GM12801 (cell line): ENCODE measurements at regions not wholly inside any gene's neighbourhood (a gene's known extent, or its start where the extent isn't known, plus 50 kb on each side); places are given as distances from the start of the nearest gene placed in this dataset.

Experiments
- TF ChIP-seq, protein P1 (sequence below): IDR thresholded peaks from one replicate; pipeline ENCODE4 v1.5.1; 2011; ENCODE audit warnings: control low read depth; ENCODE audit not compliant: insufficient read length; ENCODE audit errors: extremely low read depth

- TF ChIP-seq, protein P1, sequence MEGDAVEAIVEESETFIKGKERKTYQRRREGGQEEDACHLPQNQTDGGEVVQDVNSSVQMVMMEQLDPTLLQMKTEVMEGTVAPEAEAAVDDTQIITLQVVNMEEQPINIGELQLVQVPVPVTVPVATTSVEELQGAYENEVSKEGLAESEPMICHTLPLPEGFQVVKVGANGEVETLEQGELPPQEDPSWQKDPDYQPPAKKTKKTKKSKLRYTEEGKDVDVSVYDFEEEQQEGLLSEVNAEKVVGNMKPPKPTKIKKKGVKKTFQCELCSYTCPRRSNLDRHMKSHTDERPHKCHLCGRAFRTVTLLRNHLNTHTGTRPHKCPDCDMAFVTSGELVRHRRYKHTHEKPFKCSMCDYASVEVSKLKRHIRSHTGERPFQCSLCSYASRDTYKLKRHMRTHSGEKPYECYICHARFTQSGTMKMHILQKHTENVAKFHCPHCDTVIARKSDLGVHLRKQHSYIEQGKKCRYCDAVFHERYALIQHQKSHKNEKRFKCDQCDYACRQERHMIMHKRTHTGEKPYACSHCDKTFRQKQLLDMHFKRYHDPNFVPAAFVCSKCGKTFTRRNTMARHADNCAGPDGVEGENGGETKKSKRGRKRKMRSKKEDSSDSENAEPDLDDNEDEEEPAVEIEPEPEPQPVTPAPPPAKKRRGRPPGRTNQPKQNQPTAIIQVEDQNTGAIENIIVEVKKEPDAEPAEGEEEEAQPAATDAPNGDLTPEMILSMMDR = no peak
Observed at GRCh38 chr9:32011049-32011448, 373.4 kb upstream of the ACO1 start.

GRCh38 chr9:32015795-32016194 lies 368.6 kb upstream of the ACO1 start:
- TF ChIP-seq, protein P1 = no peak

GRCh38 chr9:32045513-32045912 lies 338.9 kb upstream of the ACO1 start:
- TF ChIP-seq, protein P1 = no peak

DNA sequence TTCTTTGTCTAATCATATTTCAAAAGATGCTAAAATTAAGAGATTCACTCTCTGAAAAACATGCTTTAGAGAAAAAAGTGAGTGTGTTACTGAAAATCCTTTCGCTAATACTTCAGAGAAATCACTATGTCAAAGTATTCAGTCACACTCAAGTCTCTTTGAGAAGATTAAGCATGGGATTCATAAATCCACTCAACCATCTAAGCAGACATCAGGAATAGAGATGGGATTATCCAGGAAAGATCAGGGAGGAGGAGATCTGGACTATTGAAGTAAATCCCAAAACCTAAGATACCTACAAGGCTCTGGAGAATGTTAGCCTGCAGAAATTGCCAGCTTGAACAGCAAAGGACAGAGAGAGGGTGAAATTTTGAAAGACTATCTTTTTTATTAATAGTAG lies 317.2 kb upstream of the ACO1 start:
- TF ChIP-seq, protein P1 = no peak

DNA sequence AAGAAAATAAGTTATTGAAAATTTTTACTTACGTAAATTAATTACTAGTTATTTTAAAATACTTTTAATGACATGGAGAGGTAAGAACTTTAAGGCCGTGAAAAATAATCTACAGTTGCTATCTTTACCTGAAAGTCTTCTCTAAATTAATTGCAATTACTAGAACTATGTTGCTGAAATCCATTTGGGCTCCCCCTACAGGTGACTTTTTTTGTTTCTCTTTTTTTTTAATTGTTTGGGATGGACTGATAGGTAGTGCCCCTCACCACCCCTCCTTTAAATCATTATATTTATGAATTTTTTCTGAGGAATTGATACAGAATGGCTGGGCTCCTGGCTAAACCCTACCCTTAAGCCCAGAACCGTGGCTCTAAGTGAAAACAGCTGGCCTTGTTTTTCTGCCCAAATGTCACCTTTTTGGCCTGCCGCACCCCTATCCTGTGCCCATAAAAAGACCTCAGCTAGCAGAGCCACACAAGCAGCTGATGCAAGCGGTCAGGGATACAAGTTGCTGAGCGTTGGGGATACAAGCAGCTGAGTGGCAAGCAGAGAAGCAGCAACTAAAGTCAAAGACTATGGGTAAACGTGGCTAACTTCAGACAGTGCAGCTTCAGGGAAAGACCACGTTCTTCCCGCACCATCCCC lies 315.2 kb upstream of the ACO1 start:
- TF ChIP-seq, protein P1 = no peak

DNA sequence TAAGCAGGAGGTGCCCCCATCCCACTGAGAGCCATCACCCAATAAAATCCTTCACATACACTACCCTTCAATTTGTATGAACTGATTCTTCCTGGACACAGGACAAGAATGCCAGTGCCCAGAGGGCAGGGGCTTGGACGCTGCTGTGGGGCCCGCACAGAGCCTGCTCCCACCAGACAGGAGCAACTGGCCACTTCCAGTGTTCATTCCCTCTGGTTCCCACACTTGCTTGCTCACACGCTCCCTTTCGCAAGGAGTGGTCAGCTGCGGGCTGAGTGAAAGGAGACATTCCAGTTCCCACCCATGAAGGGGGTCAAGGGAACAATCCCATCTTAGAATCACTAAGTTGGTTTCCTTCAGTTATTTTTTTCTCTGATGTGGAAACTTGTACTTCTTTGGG lies 314.5 kb upstream of the ACO1 start:
- TF ChIP-seq, protein P1 = no peak

DNA sequence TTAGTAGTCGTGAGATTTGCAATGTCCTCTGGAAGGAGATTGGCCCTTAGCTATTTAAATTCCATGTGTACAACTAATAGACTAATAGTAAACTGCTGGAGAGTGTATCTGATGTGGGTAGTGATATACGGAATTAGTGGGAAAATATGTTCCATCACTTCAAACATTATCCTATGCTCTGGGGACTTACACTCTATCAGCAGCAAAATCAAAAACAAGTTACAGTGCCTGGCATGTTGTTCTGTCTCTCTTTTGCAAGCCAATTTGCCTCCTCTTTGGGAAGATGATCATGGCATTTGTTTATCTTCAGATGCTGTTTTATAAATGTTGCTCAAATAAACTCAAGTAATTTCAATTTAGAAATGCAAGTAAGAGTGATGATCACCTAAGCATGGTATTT lies 311.9 kb upstream of the ACO1 start:
- TF ChIP-seq, protein P1 = no peak
